Endothelial cell of umbilical vein (primary cell): ENCODE measurements at regions not wholly inside any gene's neighbourhood (a gene's known extent, or its start where the extent isn't known, plus 50 kb on each side); places are given as distances from the start of the nearest gene placed in this dataset.
A peak's percentile ranks its signal among the peaks of the same experiment; 100 is the strongest.

ENCODE experiments used
- BruUV-seq: library from RNA; stranded (reverse); fragments of 400-500 nt; replicated peaks from 2 replicates; lab custom pipeline; 2021; lab: Mats Ljungman, UMichigan
- CTCF ChIA-PET: fragments of 300-600, 350-600 bp; sonication (Branson Sonifier 250); formaldehyde crosslinking; loops from one replicate; lab custom pipeline; 2021; ENCODE audit warnings: antibody characterized with exemption, inconsistent platforms; lab: Charles Lee
- POLR2A ChIA-PET: fragments of 300-600, 350-600 bp; sonication (Branson Sonifier 250); formaldehyde crosslinking; loops from one replicate; lab custom pipeline; 2021; ENCODE audit warnings: antibody characterized with exemption, inconsistent platforms; lab: Charles Lee
- DNase-seq: peaks from one replicate; pipeline ENCODE4 v3.0.0-alpha.2; 2011; ENCODE audit warnings: low read depth, low spot score
- FAIRE-seq: peaks from 2 replicates; lab custom pipeline; 2011; peaks lifted over from hg19 to GRCh38; lab: Jason Lieb, UNC
- H2AFZ ChIP-seq: 2 replicates; pipeline ENCODE4 v1.6.0; 2012; ENCODE audit warnings: low read depth, low read length, control low read depth, inconsistent platforms
- H3K27ac ChIP-seq: 2 replicates; pipeline ENCODE4 v1.5.1; 2011; ENCODE audit warnings: low read depth, mild to moderate bottlenecking, control low read depth, low read length, moderate library complexity; ENCODE audit not compliant: insufficient read depth
- H3K27me3 ChIP-seq, 2 experiments: 2 replicates each; pipeline versions ENCODE4 v1.6.0 to v1.6.1; 2011; ENCODE audit warnings: low read length in 2 of 2, mixed read lengths in 1 of 2; ENCODE audit not compliant: control insufficient read depth in 2 of 2, insufficient read depth in 2 of 2
- H3K36me3 ChIP-seq, 2 experiments: 2 replicates in 1 of 2; 3 replicates in 1 of 2; pipeline ENCODE4 v1.5.1; 2011; ENCODE audit warnings: low read length in 2 of 2, mild to moderate bottlenecking in 1 of 2, moderate library complexity in 1 of 2; ENCODE audit not compliant: control insufficient read depth in 2 of 2, insufficient read depth in 2 of 2; ENCODE audit errors: extremely low read depth in 1 of 2
- H3K4me1 ChIP-seq: 3 replicates; pipeline ENCODE4 v1.5.1; 2011; ENCODE audit warnings: mild to moderate bottlenecking, low read length; ENCODE audit not compliant: control insufficient read depth, insufficient read depth; ENCODE audit errors: extremely low read depth
- H3K4me2 ChIP-seq: 2 replicates; pipeline ENCODE4 v1.6.1; 2011; ENCODE audit warnings: low read length, control low read depth, mixed read lengths; ENCODE audit not compliant: insufficient read depth
- H3K4me3 ChIP-seq, 3 experiments: fragments of 200-600 bp in 1 of 3; sonication (generic), shearing (Covaris generic) in 1 of 3; replicated peaks in 1 of 3; 2 replicates each; pipeline ENCODE4 v1.5.1; 2011 to 2016; ENCODE audit warnings: control low read depth in 3 of 3, low read length in 3 of 3, mild to moderate bottlenecking in 2 of 3, inconsistent platforms in 1 of 3, low read depth in 1 of 3, moderate library complexity in 1 of 3; ENCODE audit not compliant: insufficient read depth in 1 of 3
- H3K79me2 ChIP-seq: 2 replicates; pipeline ENCODE4 v1.6.0; 2012; ENCODE audit warnings: low read length, inconsistent platforms; ENCODE audit not compliant: control insufficient read depth, insufficient read depth
- H3K9ac ChIP-seq: replicated peaks from 2 replicates; pipeline ENCODE3; 2011; ENCODE audit warnings: low read length, control low read depth; ENCODE audit not compliant: insufficient read depth; ENCODE audit errors: extremely low read depth
- H3K9me1 ChIP-seq: replicated peaks from 3 replicates; pipeline ENCODE4 v1.6.0; 2011; ENCODE audit warnings: mild to moderate bottlenecking, low read length; ENCODE audit not compliant: control insufficient read depth, insufficient read depth; ENCODE audit errors: extremely low read depth
- H3K9me3 ChIP-seq: replicated peaks from 2 replicates; pipeline ENCODE4 v1.5.1; 2012; ENCODE audit warnings: low read length, inconsistent platforms; ENCODE audit not compliant: control insufficient read depth, insufficient read depth
- H4K20me1 ChIP-seq: replicated peaks from 2 replicates; pipeline ENCODE3; 2011; ENCODE audit warnings: mild to moderate bottlenecking, low read length; ENCODE audit not compliant: control insufficient read depth, insufficient read depth; ENCODE audit errors: extremely low read depth
- EZH2 ChIP-seq: IDR thresholded peaks from 2 replicates; pipeline ENCODE4 v1.6.1; 2012; ENCODE audit warnings: borderline replicate concordance, low read depth, mild to moderate bottlenecking, moderate library complexity, low read length, inconsistent platforms; ENCODE audit not compliant: severe bottlenecking
- FOS ChIP-seq: IDR thresholded peaks from 2 replicates; pipeline ENCODE4 v1.6.1; 2011; ENCODE audit warnings: mild to moderate bottlenecking, low read length, moderate library complexity, borderline replicate concordance; ENCODE audit not compliant: insufficient read depth
- GATA2 ChIP-seq: IDR thresholded peaks from 2 replicates; pipeline ENCODE4 v1.7.0; 2011; ENCODE audit warnings: low read depth, mild to moderate bottlenecking, moderate library complexity, mixed read lengths, low read length; ENCODE audit not compliant: insufficient read length, insufficient read depth
- JUN ChIP-seq: IDR thresholded peaks from 2 replicates; pipeline ENCODE4 v1.6.1; 2011; ENCODE audit warnings: borderline replicate concordance, low read depth; ENCODE audit not compliant: insufficient read length, insufficient read depth
- MYC ChIP-seq: IDR thresholded peaks from one replicate; pipeline ENCODE4 v1.6.1; 2011; ENCODE audit warnings: mild to moderate bottlenecking, low read depth, low read length
- POLR2A ChIP-seq: IDR thresholded peaks from 2 replicates; pipeline ENCODE4 v1.6.1; 2012; ENCODE audit warnings: low read depth, mild to moderate bottlenecking, control low read depth, low read length
- POLR2AphosphoS5 ChIP-seq: IDR thresholded peaks from 2 replicates; pipeline ENCODE4 v1.6.1; 2012; ENCODE audit warnings: low read depth, mild to moderate bottlenecking, control low read depth, low read length, moderate library complexity; ENCODE audit not compliant: insufficient read depth
- dilution Hi-C: fragments of 300-500 bp; cut with MboI; formaldehyde crosslinking; loops from one replicate; pipeline ENCODE4 v1.15.0; 2019; ENCODE audit warnings: low sequenced_read_pairs; ENCODE audit not compliant: extremely low pct_ligation_motif_present
- intact Hi-C: fragments of 100-400 bp; cut with micrococcal nuclease; formaldehyde crosslinking; loops from one replicate; pipeline ENCODE4 v1.10.0; 2022
- TF ChIP-seq, protein P1 (sequence below), 2 donors: IDR thresholded peaks; 1 replicate in 1 of 2; 2 replicates in 1 of 2; pipeline ENCODE4 v1.5.1; 2011; ENCODE audit warnings: low read length in 2 of 2, mild to moderate bottlenecking in 2 of 2, moderate library complexity in 2 of 2, control low read depth in 1 of 2, inconsistent platforms in 1 of 2, low read depth in 1 of 2; ENCODE audit not compliant: insufficient read depth in 1 of 2; ENCODE audit errors: extremely low read depth in 1 of 2
- TF ChIP-seq, protein P2 (sequence below): IDR thresholded peaks from 2 replicates; pipeline ENCODE4 v1.6.1; 2011; ENCODE audit not compliant: insufficient read depth, insufficient read length

DNA sequence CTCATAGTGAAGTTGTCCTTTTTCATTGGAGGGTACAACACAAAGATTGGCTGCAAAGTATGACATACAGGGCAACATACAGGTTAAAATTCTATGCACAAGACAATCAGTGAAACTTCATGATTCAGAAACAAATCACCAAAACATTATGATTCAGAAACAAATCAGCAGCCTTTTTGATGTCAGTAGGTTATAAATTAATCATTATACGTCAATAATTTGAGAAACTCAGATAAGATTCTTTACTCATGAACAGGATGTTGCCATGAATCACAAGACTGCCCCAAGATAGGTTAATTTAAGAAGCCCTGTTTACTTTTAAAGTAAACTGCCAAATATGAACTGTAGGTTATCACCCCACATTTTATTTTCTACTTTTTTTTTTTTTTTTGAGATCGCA lies 62.2 kb upstream of the IL33 start:
- BruUV-seq, result no TSS peak

More for the DNA sequence above, 62.2 kb upstream of the IL33 start:
- ChIA-PET POLR2A (no interaction called here), CTCF (interaction anchor here (1.6 kb wide), 1 partner anchor 99 kb away, joined by 5 read pairs; no protein-coding TSS in a partner anchor)
- peak; percentile 75 for DNase-seq
- no peak for FAIRE-seq
- no peak overlapping the region for H2AFZ ChIP-seq
- no peaks in the 10 kb centered on the region for H3K9me3 ChIP-seq
- no peak overlapping the region for H3K4me3 ChIP-seq
- H3K4me1 ChIP-seq, result peaks cover 22% of the 10 kb centered on the region
- intact Hi-C loops, result no loop called here
- H4K20me1 ChIP-seq, result no peaks in the 10 kb centered on the region
- H3K27me3 ChIP-seq, result no peaks in the 10 kb centered on the region
- no peaks in the 10 kb centered on the region for H3K79me2 ChIP-seq
- peak overlapping the region; percentile 53 for H3K27ac ChIP-seq
- TF ChIP-seq, protein P1, sequence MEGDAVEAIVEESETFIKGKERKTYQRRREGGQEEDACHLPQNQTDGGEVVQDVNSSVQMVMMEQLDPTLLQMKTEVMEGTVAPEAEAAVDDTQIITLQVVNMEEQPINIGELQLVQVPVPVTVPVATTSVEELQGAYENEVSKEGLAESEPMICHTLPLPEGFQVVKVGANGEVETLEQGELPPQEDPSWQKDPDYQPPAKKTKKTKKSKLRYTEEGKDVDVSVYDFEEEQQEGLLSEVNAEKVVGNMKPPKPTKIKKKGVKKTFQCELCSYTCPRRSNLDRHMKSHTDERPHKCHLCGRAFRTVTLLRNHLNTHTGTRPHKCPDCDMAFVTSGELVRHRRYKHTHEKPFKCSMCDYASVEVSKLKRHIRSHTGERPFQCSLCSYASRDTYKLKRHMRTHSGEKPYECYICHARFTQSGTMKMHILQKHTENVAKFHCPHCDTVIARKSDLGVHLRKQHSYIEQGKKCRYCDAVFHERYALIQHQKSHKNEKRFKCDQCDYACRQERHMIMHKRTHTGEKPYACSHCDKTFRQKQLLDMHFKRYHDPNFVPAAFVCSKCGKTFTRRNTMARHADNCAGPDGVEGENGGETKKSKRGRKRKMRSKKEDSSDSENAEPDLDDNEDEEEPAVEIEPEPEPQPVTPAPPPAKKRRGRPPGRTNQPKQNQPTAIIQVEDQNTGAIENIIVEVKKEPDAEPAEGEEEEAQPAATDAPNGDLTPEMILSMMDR (IDR thresholded peaks at IDR 0.05; ENCODE audit: extremely low read depth in 1 of 2, insufficient read depth in 1 of 2, low read depth in 1 of 2, low read length in 2 of 2), result no peak
- TF ChIP-seq, protein P2, sequence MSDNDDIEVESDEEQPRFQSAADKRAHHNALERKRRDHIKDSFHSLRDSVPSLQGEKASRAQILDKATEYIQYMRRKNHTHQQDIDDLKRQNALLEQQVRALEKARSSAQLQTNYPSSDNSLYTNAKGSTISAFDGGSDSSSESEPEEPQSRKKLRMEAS, result no peak
- TF ChIP-seq POLR2A, result no peak
- peak; percentile 96 for TF ChIP-seq FOS
- no peak for TF ChIP-seq EZH2
- peak; percentile 72 for TF ChIP-seq JUN
- peak; percentile 46 for TF ChIP-seq POLR2AphosphoS5
- TF ChIP-seq GATA2, result peak; percentile 78
- no peak for TF ChIP-seq MYC
- dilution Hi-C loops, result no loop called here
- H3K36me3 ChIP-seq, result no peaks in the 10 kb centered on the region
- H3K4me2 ChIP-seq, result peak overlapping the region; percentile 42
- no peak overlapping the region for H3K9ac ChIP-seq
- no peaks in the 10 kb centered on the region for H3K9me1 ChIP-seq
